ENCODE measurements at regions not wholly inside any gene's neighbourhood (a gene's known extent, or its start where the extent isn't known, plus 50 kb on each side); places are given as distances from the start of the nearest gene placed in this dataset.

- DNase-seq = no peak
Observed at GRCh38 chr7:15795393-15795792, 108.9 kb upstream of the MEOX2 start.

GRCh38 chr7:15794801-15795200 is 108.3 kb upstream of the MEOX2 start:
- DNase-seq = no peak

DNA sequence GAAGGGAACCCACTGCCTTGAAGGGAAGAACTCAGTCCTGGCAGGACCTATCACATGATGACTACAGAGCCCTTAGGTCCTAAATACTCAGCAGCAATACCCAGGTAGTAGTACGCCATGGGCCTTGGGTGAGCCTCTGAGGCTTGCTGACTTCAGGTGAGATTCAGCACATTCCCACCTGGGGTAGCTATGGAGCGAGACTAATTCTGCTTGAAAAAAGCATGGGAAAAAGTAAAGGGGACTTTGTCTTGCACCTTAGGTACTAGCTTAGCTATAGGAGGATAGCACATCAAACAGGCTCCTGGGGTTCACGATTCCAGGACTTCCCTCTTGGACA is 98.2 kb upstream of the MEOX2 start:
- no peak for DNase-seq

- no peak for DNase-seq
Observed at GRCh38 chr7:15783987-15784693, 97.7 kb upstream of the MEOX2 start.

DNA sequence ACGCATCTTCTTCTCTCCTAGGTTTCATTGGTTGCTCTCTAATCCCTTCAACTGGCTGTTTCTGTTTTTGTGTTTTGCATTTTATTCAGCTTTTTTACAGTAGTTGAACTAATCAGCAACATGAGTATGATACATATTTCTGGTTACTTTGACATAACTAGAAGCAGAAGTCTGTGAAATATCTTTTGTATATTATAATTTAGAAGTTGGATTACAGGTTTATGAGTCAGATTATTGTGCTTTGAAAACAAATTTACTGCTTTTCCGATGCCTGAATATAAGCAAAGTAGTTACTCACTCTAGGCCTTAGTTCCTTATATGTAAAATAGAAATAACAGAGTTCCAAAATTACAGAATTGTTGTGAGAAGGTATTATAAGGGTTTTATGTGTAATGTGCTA is 96.2 kb upstream of the MEOX2 start:
- DNase-seq = no peak

- DNase-seq = no peak
Observed at GRCh38 chr7:15781944-15782343, 95.5 kb upstream of the MEOX2 start.

GRCh38 chr7:15780271-15780670 is 93.8 kb upstream of the MEOX2 start:
- DNase-seq = no peak

- no peak for DNase-seq
Observed at GRCh38 chr7:15778191-15778590, 91.7 kb upstream of the MEOX2 start.

DNA sequence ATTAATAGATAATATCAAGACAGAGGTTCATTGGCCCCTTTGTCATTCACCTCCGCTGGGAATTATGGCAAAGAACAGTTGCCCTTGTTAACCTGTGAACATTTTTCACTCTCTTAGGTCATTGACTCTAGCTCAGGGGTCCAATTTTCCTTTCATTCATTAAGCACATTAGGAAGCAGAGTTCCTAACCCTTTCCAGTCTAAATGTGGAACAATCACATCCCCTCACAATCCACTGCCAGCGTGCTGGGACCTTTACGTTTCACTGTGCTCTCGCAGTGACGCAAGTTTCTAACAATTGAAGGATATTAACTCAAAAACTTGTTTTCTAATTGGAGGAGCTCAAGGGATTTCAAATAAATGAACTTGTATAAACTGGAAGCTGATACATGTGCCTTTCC is 79.3 kb upstream of the MEOX2 start:
- DNase-seq = no peak

DNA sequence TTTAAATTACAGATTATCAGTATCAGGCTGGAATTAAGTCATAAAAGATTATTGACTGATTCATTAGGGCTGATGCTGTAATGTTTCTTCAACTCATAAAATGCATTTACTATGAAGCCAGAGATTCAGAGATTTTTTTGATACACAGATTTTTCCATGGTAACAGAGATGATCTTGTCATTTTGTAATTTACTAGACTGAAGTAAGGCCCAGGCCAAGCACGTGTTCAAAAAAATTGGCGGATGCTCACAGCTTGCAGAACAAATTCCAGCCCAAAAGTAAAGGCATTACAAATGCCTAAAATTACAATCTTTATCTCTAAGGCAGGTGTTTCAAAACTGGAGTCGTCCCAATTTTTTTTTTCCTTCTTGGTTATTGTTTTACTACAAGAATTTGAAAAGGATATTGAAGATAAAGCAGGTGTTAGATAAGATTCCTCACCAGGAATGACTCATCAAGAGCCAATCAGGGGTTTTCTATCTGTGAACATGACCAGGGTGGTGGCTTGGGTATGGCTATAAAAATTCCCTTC is 78.4 kb upstream of the MEOX2 start:
- DNase-seq = no peak

DNA sequence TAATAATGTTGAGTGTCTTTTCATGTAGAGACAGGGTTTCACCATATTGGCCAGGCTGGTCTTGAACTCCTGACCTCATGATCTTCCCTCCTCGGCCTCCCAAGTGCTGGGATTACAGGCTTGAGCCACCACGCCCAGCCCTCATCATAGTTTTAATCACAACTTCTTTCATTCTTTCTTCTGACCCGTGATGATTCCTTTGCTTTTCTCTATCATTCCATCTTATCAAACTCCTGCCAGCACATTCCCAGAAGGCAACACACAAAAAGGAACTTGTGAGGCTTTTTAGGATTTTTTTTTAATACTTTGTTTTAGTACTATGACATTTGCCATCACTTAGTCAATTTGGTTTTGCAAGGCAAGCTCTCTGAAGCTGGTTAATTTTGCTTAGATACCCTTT is 77.5 kb upstream of the MEOX2 start:
- DNase-seq = no peak

DNA sequence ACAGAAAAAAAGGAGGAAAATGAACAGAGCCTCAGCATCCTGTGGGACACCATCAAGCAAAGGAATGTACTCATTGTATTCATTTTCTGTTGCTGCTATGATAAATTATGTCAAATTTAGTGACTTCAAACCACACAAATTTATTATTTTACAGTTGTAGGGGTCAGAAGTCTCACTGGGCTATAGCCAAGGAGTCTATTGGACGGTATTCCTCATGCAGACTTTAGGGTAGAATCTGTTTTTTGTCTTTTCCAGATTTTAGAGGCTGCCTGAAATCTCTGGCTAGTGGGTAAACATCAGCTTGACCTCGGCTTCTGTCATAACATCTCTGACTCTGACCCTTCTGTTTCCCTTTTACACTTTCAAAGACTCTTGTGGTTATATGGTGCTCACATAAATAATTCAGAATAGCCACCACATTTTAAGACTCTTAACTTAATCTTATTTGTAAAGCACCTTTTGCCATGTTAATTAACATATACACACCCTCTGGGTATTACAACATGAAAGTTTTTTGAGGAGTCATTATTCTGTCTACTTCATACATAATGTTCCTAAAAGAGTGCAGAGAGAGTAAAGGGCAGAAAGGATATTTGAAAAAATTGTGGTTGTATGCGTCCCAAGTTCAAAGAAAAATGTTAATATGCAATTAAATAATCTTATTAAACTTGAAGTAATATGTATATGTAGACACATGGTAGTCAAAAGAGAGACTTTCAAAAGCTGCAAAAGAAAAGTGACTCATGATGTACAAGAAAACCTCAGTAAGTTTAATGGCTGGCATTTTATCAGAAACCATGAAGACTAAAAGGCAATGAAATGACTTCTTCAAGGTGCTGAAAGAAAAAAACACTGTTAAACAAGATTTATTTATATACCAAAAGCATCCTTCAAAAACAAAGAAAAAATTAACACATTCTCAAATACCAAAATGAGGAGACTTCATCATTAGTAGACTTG is 70.8 kb upstream of the MEOX2 start:
- DNase-seq = no peak

DNA sequence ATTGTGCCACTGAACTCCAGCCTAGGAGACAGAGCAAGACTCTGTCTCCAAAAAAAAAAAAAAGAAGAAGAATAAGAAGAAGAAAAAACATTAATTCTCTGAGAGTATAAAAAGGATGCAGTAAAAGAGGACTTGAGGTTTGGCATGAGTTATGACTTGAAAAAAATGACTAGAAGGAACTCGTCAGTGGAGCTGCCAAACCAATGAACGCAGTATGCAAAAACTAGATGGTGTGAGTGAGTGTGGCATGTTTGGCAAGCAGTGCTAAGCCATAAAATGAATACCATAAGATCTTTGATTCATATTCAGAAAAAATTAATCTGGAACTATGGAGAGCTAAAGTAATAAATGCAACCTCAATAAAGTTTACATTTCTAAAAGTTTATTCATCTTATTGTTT is 68.6 kb upstream of the MEOX2 start:
- DNase-seq = no peak

- DNase-seq = no peak
Observed at GRCh38 chr7:15753887-15754579, 67.5 kb upstream of the MEOX2 start.

GRCh38 chr7:15752377-15752776 is 65.9 kb upstream of the MEOX2 start:
- no peak for DNase-seq

DNA sequence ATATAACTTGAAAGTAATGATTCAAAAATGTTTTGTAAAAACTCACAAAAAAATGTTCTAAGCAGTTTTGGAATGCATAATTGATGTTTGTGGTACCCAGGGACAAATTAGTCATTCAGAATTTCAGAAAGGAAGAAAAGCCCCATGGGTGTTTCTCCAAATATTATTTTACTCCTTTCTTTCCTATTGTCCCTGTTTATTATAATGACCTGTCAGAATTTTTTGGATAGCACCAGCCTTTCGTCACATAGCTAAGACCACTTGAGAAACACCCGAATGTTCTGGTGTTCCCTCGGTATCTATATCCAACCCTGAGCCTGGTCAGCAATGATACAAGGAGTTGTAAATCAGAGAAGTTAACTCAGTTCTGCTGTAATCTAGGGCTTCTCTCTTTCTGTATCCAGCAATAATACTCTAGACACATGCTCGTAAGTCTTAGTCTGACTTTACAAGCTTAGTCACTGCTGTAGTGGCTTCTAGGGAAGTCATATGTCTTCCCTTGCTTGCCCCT is 64.8 kb upstream of the MEOX2 start:
- DNase-seq = no peak

DNA sequence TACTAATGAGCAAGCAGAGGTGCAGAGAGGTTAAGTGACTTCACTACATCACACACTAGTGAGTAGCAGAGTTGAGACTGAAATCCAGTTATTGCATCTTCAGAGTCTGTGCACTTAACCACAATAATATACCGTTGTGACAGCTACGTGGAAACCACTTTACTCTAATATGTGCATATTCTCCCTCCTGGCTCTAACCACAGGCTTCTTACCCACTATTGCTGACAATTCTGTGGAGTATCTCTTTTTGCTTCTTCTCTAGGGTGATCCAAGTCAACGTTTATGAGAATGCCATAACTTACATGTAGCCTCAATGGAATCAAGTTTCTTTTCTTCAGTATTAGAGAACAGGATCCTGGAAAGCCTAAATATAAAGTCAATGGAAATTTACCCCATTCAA is 64.2 kb upstream of the MEOX2 start:
- DNase-seq = no peak

DNA sequence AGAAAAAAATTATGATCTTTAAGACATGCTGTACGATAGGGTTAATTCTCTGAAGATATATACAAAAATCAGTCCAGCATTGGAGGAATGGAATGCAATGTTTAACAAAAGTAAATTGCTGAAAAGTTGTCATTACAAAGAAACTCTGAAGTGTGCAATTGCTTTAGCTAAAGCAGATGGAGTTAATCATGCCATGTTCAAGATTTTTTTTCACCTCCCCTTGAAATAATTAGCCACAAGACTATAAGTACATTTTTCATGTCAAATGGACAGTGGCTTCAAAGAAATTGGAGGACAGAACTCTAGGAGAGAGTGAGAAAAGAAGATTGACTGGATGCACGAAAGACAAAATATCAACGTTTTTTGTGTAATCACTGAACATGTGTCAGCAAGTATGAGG is 63.1 kb upstream of the MEOX2 start:
- no peak for DNase-seq

DNA sequence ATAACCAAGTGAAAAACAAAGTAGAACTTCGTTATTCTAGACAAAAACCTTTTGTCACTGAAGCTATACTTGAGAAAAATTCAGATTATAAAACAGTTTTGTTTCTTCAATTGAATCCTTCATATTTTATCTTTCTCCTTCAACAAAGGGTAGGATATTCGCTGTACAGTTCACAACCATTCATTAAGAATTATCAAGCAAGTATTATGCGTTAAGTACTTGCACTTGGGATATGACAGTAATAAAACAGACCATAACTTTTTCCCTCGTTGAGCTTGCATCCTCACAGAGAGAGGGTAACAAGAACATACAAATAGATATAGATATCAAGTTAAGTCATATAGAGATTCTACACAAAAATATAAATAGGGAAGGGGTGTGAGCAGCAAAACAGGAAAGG is 61.2 kb upstream of the MEOX2 start:
- no peak for DNase-seq

GRCh38 chr7:15747301-15747700 is 60.8 kb upstream of the MEOX2 start:
- DNase-seq = no peak

DNA sequence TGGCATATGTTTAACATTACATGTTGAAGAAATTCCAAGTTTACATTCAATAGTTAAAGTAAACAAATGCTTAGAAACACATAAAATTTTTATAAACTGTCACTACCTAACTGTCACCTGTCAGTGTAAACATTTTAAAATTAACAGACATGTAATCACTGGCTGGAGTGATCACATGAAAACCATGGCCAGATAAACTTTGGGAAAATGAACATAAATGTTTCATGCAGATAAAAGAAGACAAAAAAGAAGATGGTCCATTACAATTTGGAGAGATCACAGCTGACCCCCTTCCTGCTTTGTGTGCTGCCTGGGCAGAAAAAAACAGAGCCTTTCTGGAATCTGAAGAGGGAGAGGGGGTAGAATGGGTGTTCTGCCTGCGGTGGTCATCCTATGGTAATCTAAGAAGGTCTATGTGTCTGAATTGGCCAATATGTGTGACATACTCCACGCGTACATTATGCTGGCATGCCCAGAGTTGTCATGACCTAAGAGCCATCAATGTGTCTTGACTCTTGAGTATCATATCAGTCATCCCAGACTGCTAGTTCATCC is 57.5 kb upstream of the MEOX2 start:
- DNase-seq = no peak

- DNase-seq = no peak
Observed at GRCh38 chr7:15737601-15738000, 51.1 kb upstream of the MEOX2 start.

Measured in GDM1 (cell line).